Ishikawa (cell line): ENCODE measurements at regions not wholly inside any gene's neighbourhood (a gene's known extent, or its start where the extent isn't known, plus 50 kb on each side); places are given as distances from the start of the nearest gene placed in this dataset.

Experiments used
- TAF1 ChIP-seq: IDR thresholded peaks from 2 replicates; pipeline ENCODE4 v1.6.1; 2012; ENCODE audit warnings: low read depth, mild to moderate bottlenecking
- USF1 ChIP-seq: IDR thresholded peaks from 2 replicates; pipeline ENCODE4 v1.6.1; 2012
- YY1 ChIP-seq: IDR thresholded peaks from 2 replicates; pipeline ENCODE4 v1.6.1; 2012; ENCODE audit warnings: low read depth

GRCh38 chr2:9703701-9704221, 73.0 kb upstream of the YWHAQ start:
- TF ChIP-seq TAF1 (no peak), YY1 (no peak), USF1 (no peak)
